ENCODE measurements at regions not wholly inside any gene's neighbourhood (a gene's known extent, or its start where the extent isn't known, plus 50 kb on each side); places are given as distances from the start of the nearest gene placed in this dataset.

DNA sequence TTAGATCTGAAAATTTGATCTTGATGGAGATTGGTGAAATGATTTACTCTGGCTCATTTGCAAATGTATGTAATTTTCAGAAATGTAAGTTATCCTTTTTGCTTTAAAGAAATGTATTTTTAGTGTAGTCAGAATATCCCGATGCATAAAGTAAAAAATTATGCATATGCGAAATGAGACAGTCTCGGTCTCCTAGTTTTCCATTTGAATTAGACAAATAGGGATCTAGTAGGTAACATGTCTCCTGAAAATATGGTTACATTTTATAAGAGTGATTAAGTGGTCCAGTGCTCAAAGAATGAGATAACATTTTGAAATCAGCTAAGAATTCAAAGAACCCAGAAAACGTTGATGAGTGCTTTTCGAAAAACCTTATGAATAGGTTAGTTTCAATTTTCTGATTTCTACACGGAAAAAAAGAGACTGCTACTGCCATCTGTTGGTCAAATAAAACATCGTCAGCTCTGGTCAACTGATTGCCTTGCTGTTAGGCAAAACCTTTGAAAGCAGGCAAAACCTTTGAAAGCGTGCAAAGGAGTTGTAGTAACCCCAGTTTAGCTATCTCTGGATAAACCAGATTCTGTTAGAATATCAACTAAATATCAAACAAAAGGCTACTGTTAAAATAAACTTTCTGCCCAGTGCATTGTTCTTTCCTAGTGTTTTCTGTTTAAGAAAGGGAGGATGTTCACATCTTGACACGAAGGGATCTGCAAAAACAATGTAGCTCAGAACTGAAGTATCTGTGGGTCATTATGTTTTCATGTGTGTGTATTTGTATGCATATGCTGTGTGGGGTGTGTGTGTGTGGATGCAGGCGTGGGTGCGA, 59.3 kb upstream of the CHMP2B start:
- ChIA-PET CTCF (interaction anchor here (0.5 kb wide), 1 partner anchor 275 kb away, joined by 3 read pairs; no protein-coding TSS in a partner anchor), POLR2A (no interaction called here)
- H3K4me1 ChIP-seq = peaks cover 8% of the 10 kb centered on the region; the same call in 1 of the 2 replicates
- H3K4me3 ChIP-seq (ENCODE audit: low read depth, low read length) = no peak overlapping the region
- intact Hi-C loops (cut with micrococcal nuclease; ENCODE audit: unreplicated experiment) = loop anchor here (1.0 to 5.0 kb wide), 4 partner anchors 86 to 466 kb away; no protein-coding TSS in a partner anchor
- no TSS peak for BruUV-seq (replicated peaks)
- TF ChIP-seq, protein P1, sequence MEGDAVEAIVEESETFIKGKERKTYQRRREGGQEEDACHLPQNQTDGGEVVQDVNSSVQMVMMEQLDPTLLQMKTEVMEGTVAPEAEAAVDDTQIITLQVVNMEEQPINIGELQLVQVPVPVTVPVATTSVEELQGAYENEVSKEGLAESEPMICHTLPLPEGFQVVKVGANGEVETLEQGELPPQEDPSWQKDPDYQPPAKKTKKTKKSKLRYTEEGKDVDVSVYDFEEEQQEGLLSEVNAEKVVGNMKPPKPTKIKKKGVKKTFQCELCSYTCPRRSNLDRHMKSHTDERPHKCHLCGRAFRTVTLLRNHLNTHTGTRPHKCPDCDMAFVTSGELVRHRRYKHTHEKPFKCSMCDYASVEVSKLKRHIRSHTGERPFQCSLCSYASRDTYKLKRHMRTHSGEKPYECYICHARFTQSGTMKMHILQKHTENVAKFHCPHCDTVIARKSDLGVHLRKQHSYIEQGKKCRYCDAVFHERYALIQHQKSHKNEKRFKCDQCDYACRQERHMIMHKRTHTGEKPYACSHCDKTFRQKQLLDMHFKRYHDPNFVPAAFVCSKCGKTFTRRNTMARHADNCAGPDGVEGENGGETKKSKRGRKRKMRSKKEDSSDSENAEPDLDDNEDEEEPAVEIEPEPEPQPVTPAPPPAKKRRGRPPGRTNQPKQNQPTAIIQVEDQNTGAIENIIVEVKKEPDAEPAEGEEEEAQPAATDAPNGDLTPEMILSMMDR (IDR thresholded peaks at IDR 0.05; ENCODE audit: insufficient read depth in 1 of 2, low read depth in 1 of 2, low read length in 1 of 2, severe bottlenecking in 1 of 2, unreplicated experiment in 1 of 2) = peak; percentile 41 to 48
- peaks cover 6% of the 10 kb centered on the region for H3K27me3 Mint-ChIP-seq (ENCODE audit: insufficient read depth, unreplicated experiment)
- DNase-seq = peak in 1 of 2 experiments; percentile 53
- no peaks in the 10 kb centered on the region for H3K36me3 Mint-ChIP-seq (ENCODE audit: insufficient read depth, unreplicated experiment)
- no peaks in the 10 kb centered on the region for H3K9me3 ChIP-seq
- no peaks in the 10 kb centered on the region for H3K27me3 ChIP-seq (replicated peaks; ENCODE audit: control insufficient read depth, insufficient read depth, low read length)
- no peak overlapping the region for H3K4me3 Mint-ChIP-seq (ENCODE audit: unreplicated experiment)
- H3K36me3 ChIP-seq (ENCODE audit: control insufficient read depth, insufficient read depth, low read length) = no peaks in the 10 kb centered on the region
- H3K9me3 Mint-ChIP-seq (ENCODE audit: unreplicated experiment) = no peaks in the 10 kb centered on the region
- H3K27ac Mint-ChIP-seq (ENCODE audit: unreplicated experiment) = no peak overlapping the region
- no peaks in the 10 kb centered on the region for H3K4me1 Mint-ChIP-seq (ENCODE audit: low read depth, unreplicated experiment)

DNA sequence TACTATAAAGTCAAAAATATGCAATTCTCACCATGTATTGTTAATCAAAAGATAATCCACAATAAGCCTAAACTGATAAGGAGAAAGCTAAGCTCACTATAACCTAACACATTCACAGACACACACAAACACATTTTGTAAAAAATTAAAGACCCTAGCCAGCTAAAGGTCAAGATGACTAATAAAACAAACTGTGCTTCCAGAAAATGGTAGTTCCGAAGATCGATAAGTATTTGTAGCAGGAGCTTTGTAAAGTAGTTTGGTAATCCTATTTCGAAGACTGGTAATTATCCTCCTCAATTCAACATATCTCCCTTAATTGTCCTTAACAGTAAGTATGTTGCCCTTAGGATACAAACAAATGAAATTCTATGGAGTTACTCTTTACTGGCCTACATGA, 62.9 kb upstream of the CHMP2B start:
- Histone ChIP-seq H3K27me3 (replicated peaks; ENCODE audit: control insufficient read depth, insufficient read depth, low read length) (no peaks in the 10 kb centered on the region), H3K9me3 (no peaks in the 10 kb centered on the region), H3K4me3 (ENCODE audit: low read depth, low read length) (no peak overlapping the region), H3K36me3 (ENCODE audit: control insufficient read depth, insufficient read depth, low read length) (no peaks in the 10 kb centered on the region), H3K4me1 (no peaks in the 10 kb centered on the region)
- no peak for DNase-seq
- H3K9me3 Mint-ChIP-seq (ENCODE audit: unreplicated experiment) = no peaks in the 10 kb centered on the region
- BruUV-seq (replicated peaks) = no TSS peak
- H3K4me1 Mint-ChIP-seq (ENCODE audit: low read depth, unreplicated experiment) = no peaks in the 10 kb centered on the region
- TF ChIP-seq, protein P1 (IDR thresholded peaks at IDR 0.05; ENCODE audit: insufficient read depth in 1 of 2, low read depth in 1 of 2, low read length in 1 of 2, severe bottlenecking in 1 of 2, unreplicated experiment in 1 of 2) = no peak
- intact Hi-C loops (cut with micrococcal nuclease; ENCODE audit: unreplicated experiment) = no loop called here
- no peak overlapping the region for H3K4me3 Mint-ChIP-seq (ENCODE audit: unreplicated experiment)
- ChIA-PET CTCF (no interaction called here), POLR2A (no interaction called here)
- H3K36me3 Mint-ChIP-seq (ENCODE audit: insufficient read depth, unreplicated experiment) = no peaks in the 10 kb centered on the region
- peaks cover 3% of the 10 kb centered on the region for H3K27me3 Mint-ChIP-seq (ENCODE audit: insufficient read depth, unreplicated experiment)
- no peak overlapping the region for H3K27ac Mint-ChIP-seq (ENCODE audit: unreplicated experiment)

DNA sequence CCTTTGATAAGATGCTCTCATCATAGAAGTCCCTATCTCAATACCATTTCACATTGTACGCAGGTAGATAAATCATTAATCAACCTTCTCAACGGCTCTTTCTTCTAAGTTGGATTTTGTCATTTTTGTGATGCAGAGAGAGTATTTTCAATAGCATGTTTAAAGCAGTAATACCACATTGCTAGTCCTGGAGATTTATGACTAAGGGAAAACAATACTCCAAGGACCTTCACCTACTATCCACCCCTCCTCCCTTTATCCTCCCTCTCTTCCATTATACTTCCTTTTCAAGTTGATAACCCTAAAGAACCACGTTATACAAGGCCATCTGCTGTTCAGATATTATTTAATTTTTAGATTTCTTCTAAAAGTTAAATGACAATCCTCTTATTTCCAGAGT, 65.3 kb upstream of the CHMP2B start:
- intact Hi-C loops (cut with micrococcal nuclease; ENCODE audit: unreplicated experiment) = no loop called here
- peaks cover 7% of the 10 kb centered on the region for H3K4me1 Mint-ChIP-seq (ENCODE audit: low read depth, unreplicated experiment)
- Histone ChIP-seq H3K36me3 (ENCODE audit: control insufficient read depth, insufficient read depth, low read length) (no peaks in the 10 kb centered on the region), H3K4me1 (no peaks in the 10 kb centered on the region), H3K9me3 (0 out of 2 replicates have a peak, but pooled peaks cover 3% of the 10 kb centered on the region), H3K27me3 (replicated peaks; ENCODE audit: control insufficient read depth, insufficient read depth, low read length) (no peaks in the 10 kb centered on the region), H3K4me3 (ENCODE audit: low read depth, low read length) (no peak overlapping the region)
- no peaks in the 10 kb centered on the region for H3K27me3 Mint-ChIP-seq (ENCODE audit: insufficient read depth, unreplicated experiment)
- TF ChIP-seq, protein P1 (IDR thresholded peaks at IDR 0.05; ENCODE audit: insufficient read depth in 1 of 2, low read depth in 1 of 2, low read length in 1 of 2, severe bottlenecking in 1 of 2, unreplicated experiment in 1 of 2) = no peak
- H3K4me3 Mint-ChIP-seq (ENCODE audit: unreplicated experiment) = no peak overlapping the region
- ChIA-PET CTCF (no interaction called here), POLR2A (no interaction called here)
- DNase-seq = no peak
- no TSS peak for BruUV-seq (replicated peaks)
- no peaks in the 10 kb centered on the region for H3K36me3 Mint-ChIP-seq (ENCODE audit: insufficient read depth, unreplicated experiment)
- H3K9me3 Mint-ChIP-seq (ENCODE audit: unreplicated experiment) = no peaks in the 10 kb centered on the region
- no peak overlapping the region for H3K27ac Mint-ChIP-seq (ENCODE audit: unreplicated experiment)

Data from Caco-2 (cell line).